ENCODE measurements at regions not wholly inside any gene's neighbourhood (a gene's known extent, or its start where the extent isn't known, plus 50 kb on each side); places are given as distances from the start of the nearest gene placed in this dataset.

DNA sequence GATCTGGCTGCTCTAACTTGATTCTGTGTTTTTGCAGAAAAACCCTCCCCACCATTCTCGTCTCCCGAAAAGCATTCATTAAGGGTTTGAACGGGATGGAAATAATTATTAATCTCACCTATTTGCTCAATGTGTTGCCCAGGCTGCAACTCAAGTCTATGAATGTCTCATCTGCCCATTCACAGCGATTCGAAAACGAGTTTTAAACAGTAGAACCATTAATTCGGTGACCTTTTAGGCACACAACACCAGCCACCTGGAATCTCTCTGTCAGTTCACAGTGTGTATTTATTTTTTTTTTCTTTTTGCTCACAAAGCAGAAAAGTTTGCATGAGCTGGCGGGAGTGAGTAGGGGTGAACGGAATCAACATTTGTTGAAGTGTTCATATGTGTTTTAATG, 764.7 kb upstream of the TPTE start:
- TF ChIP-seq, protein P1, sequence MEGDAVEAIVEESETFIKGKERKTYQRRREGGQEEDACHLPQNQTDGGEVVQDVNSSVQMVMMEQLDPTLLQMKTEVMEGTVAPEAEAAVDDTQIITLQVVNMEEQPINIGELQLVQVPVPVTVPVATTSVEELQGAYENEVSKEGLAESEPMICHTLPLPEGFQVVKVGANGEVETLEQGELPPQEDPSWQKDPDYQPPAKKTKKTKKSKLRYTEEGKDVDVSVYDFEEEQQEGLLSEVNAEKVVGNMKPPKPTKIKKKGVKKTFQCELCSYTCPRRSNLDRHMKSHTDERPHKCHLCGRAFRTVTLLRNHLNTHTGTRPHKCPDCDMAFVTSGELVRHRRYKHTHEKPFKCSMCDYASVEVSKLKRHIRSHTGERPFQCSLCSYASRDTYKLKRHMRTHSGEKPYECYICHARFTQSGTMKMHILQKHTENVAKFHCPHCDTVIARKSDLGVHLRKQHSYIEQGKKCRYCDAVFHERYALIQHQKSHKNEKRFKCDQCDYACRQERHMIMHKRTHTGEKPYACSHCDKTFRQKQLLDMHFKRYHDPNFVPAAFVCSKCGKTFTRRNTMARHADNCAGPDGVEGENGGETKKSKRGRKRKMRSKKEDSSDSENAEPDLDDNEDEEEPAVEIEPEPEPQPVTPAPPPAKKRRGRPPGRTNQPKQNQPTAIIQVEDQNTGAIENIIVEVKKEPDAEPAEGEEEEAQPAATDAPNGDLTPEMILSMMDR (IDR thresholded peaks at IDR 0.05), result no peak
- no peak for TF ChIP-seq POLR2A (IDR thresholded peaks at IDR 0.05)
